H7 (cell line): ENCODE measurements at regions not wholly inside any gene's neighbourhood (a gene's known extent, or its start where the extent isn't known, plus 50 kb on each side); places are given as distances from the start of the nearest gene placed in this dataset.
"Not testable (repeated sequence)": the region's sequence is repeated elsewhere in the genome, so short reads cannot be mapped to it uniquely, and the experiment has no call there.

Source experiments
- DNase-seq: peaks from one replicate; pipeline ENCODE4 v3.0.0; 2012
- H3K27me3 ChIP-seq: 2 replicates; pipeline ENCODE4 v1.6.0; 2011; ENCODE audit warnings: mild to moderate bottlenecking, low read length; ENCODE audit not compliant: control insufficient read depth, insufficient read depth
- H3K36me3 ChIP-seq: replicated peaks from 2 replicates; pipeline ENCODE4 v1.5.1; 2011; ENCODE audit warnings: low read length; ENCODE audit not compliant: control insufficient read depth, insufficient read depth
- H3K4me3 ChIP-seq: 2 replicates; pipeline ENCODE4 v1.5.1; 2011; ENCODE audit warnings: low read depth, mild to moderate bottlenecking, control low read depth, low read length, moderate library complexity; ENCODE audit not compliant: insufficient read depth

DNA sequence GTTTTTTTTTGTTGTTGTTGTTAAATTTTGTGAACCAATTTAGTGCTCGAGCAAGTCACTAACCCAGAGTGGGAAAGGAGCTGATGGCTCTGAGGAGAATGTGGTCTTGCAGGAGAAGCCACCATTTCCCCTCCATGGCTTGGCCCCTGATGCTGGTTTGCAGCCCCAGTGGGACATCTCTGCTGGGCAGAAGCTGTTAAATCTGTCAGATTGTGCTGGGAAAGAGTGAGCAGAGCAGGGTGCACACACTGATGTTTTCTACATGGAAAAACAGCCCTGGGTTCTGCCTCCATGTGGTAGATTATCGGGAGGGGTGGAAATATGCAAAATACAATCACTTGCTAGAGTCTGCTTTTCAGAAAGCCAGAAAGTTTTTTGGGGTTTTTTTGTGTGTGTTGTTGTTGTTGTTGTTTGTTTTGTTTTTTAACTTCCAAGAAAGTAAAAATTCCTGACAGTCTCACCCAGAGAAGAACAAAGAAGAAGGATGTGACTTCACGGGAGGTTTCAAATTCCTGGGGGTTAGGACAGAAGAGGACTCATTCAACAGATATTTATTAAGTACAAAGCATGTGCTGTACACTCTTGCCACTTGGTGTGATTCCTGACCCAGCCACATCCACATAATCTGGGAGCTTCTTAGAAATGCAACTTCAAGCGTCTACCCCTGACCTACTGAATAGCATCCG is 133.7 kb downstream of the FOXB1 start:
- H3K36me3 ChIP-seq = no peaks in the 10 kb centered on the region
- H3K27me3 ChIP-seq = no peaks in the 10 kb centered on the region
- H3K4me3 ChIP-seq = no peak overlapping the region
- DNase-seq = no peak

GRCh38 chr15:60138397-60138968 is 134.4 kb downstream of the FOXB1 start:
- H3K36me3 ChIP-seq = no peaks in the 10 kb centered on the region
- no peak for DNase-seq
- no peaks in the 10 kb centered on the region for H3K27me3 ChIP-seq
- H3K4me3 ChIP-seq = no peak overlapping the region

GRCh38 chr15:60152386-60152785 is 148.3 kb downstream of the FOXB1 start:
- no peaks in the 10 kb centered on the region for H3K27me3 ChIP-seq
- H3K4me3 ChIP-seq = no peak overlapping the region
- no peak for DNase-seq
- H3K36me3 ChIP-seq = no peaks in the 10 kb centered on the region

DNA sequence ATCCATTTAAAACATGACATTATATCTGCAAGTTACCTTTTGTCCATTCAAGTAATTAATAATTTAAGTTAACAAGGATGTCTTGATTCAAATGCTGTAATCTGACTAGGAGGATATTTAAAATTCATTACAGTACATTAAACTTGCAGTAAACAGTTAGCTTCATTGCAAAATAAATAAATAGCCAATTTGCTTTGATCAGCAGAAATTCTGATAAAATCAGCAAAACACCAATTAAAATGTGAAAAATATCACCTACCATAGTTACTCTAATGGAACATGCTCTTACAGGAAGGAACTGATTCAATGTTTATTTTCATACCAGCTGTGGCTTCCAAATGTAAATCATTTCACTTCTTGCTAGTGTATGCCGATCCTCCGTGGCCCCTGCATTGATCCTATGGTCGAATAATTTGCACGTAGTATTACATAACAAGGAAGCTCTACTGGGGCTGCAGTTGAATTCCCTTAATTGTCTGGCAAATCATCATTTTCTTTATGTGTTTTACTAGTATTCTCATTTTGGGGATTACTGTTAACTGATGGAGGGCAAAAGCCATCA is 150.7 kb downstream of the FOXB1 start:
- Histone ChIP-seq H3K27me3 (no peaks in the 10 kb centered on the region), H3K4me3 (no peak overlapping the region), H3K36me3 (no peaks in the 10 kb centered on the region)
- DNase-seq = no peak

DNA sequence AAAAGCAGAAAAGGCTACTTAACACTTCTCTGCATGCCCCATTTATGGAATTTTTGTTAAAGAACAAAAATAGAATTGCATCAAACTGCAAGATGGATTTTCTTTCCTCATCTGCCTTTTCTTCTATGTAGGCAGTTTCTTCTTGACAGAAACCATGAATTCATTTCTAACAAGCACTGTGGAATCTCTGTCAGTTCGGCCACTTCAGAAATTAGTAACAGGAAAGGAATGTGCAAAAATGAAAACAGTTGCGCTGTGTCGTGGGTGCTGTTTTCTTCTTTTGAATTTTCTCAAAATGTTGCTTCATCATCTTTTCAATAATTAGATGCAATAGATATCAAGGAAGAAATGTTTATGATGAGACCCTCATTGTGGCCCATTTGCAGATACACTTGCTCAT is 151.6 kb downstream of the FOXB1 start:
- Histone ChIP-seq H3K4me3 (no peak overlapping the region), H3K27me3 (no peaks in the 10 kb centered on the region), H3K36me3 (no peaks in the 10 kb centered on the region)
- DNase-seq = no peak

DNA sequence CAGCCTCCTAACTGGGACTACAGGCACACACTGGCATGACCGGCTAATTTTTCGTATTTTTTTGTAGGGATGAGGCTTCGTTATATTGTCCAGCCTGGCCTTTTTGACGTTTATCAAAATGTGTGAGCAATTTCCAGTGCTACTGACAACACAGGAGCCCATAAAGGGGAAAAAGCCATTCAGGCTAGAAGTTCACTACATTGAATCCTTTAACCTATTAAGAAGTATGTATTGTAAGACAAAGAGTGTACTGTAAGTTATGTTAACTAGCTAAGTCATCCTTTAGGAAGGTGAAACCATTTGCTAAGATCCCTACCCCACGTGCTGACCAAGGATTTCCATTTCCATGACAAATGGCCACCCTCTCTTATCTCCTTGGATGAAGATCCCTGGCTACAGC is 156.8 kb downstream of the FOXB1 start:
- no peaks in the 10 kb centered on the region for H3K36me3 ChIP-seq
- DNase-seq = peak; percentile 9
- H3K4me3 ChIP-seq = no peak overlapping the region
- no peaks in the 10 kb centered on the region for H3K27me3 ChIP-seq

DNA sequence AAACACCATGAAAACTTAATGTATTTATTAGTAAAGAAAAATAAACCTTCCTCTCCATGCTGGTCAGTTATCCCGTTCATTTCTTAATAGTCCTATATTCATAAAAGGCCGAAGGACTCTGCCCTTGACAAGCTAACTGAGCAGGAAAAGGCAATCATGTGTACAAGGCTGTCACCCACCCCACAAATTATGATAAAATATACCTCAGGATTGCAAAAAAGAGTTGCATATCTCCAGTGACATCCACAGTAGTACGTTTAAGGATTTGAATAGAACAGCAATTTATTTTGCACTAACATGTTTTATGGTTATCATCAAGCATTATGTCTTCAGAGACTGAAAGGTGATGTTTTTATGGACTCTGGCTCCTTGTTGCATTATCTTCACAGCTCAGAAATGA is 157.6 kb downstream of the FOXB1 start:
- DNase-seq = no peak
- no peaks in the 10 kb centered on the region for H3K36me3 ChIP-seq
- no peak overlapping the region for H3K4me3 ChIP-seq

GRCh38 chr15:60162251-60162967 is 158.3 kb downstream of the FOXB1 start:
- no peak for DNase-seq
- H3K36me3 ChIP-seq = no peaks in the 10 kb centered on the region
- H3K27me3 ChIP-seq = no peaks in the 10 kb centered on the region
- H3K4me3 ChIP-seq = no peak overlapping the region

More for the DNA sequence above, 157.6 kb downstream of the FOXB1 start:
- no peaks in the 10 kb centered on the region for H3K27me3 ChIP-seq

- no peak for DNase-seq
- no peak overlapping the region for H3K4me3 ChIP-seq
- no peaks in the 10 kb centered on the region for H3K27me3 ChIP-seq
- H3K36me3 ChIP-seq = no peaks in the 10 kb centered on the region
These were observed 158.9 kb downstream of the FOXB1 start for GRCh38 chr15:60162968-60163355.

DNA sequence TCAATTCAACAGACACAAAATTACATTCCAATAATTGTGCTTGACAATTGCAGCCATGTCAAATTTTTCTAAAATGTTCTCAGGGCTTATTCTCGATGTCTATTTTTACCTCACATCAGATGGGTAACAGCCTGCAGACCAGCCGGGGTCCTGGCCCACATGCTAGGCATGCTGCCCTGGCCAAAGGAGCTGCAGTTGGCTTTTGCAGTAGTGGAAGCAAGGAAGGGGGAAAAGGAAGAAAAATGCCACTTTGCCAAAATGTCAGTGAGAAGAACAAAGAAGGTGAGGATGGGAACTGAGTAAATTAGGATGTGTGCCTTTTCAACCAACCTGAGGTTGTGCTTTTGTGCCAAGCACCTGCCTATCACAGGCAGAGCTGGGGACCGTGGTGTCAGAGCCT is 161.0 kb downstream of the FOXB1 start:
- Histone ChIP-seq H3K27me3 (no peaks in the 10 kb centered on the region), H3K4me3 (no peak overlapping the region), H3K36me3 (no peaks in the 10 kb centered on the region)
- no peak for DNase-seq

DNA sequence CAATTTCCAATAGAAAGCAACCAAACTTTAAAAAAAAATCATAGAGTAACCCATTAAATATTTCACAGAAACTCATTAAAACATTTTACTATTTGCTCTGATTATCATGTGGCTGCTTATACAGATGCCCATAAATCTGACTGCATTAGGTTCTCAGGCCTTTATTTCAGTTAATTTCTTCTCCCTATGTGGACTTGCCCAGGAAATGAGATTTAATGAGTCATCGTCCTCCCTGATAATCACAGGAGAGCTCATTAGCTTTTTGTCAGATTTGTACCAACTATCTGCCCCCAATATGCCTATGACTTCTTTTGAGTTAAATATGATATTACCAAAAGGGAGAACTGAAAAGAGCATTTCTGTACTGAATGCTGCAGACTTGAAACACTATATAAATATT is 168.0 kb downstream of the FOXB1 start:
- Histone ChIP-seq H3K36me3 (no peaks in the 10 kb centered on the region), H3K4me3 (no peak overlapping the region), H3K27me3 (no peaks in the 10 kb centered on the region)
- DNase-seq = no peak

DNA sequence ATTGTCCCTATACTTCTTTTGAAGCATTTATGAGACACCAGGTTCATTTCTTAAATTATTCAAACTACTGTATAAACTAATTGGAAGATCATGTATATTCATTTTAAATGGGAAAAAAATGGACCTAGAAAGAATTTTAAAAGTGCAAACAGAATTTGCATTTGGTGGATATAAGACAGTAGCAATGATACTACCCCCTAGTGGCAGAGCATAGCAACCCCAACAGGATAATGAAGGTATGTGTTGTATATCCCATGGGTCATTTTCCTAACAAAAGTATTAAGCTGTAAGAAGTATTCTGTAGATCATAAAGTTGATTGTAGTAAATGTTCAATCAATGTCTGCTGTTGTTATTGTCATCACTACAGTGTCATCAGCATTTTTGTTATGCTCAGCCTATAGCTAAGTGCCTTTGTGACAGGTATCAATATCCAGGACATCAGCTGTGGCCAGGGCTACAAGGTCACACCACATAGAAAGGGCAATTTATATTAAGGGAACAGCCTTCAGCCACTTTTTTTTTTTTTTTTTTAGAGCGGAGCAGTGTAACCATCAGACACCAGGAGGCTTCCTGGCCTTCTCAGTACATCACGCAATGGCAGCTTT is 175.8 kb downstream of the FOXB1 start:
- H3K36me3 ChIP-seq = no peaks in the 10 kb centered on the region
- H3K4me3 ChIP-seq = no peak overlapping the region
- no peaks in the 10 kb centered on the region for H3K27me3 ChIP-seq
- peak; percentile 11 for DNase-seq

DNA sequence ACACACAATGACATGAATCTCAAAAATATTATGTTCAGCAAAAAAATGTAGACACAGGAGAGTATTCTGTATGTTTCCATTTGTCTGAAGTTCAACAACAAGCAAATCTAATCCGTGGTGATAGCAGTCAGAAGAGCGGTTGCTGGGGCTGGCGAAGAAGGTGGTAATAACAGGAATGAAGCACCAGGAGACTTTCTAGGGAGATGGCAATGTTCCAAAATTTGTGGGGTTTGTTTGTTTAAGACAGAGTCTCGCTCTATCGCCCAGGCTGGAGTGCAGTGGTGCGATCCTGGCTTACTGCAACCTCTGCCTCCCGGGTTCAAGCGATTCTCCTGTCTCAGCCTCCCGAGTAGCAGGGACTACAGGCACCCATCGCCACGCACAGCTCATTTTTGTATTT is 177.8 kb downstream of the FOXB1 start:
- not testable (repeated sequence) for H3K36me3 ChIP-seq, H3K4me3 ChIP-seq, H3K27me3 ChIP-seq, DNase-seq

GRCh38 chr15:60183366-60183765 is 179.3 kb downstream of the FOXB1 start:
- no peak for DNase-seq
- H3K27me3 ChIP-seq = no peaks in the 10 kb centered on the region
- no peaks in the 10 kb centered on the region for H3K36me3 ChIP-seq
- no peak overlapping the region for H3K4me3 ChIP-seq

DNA sequence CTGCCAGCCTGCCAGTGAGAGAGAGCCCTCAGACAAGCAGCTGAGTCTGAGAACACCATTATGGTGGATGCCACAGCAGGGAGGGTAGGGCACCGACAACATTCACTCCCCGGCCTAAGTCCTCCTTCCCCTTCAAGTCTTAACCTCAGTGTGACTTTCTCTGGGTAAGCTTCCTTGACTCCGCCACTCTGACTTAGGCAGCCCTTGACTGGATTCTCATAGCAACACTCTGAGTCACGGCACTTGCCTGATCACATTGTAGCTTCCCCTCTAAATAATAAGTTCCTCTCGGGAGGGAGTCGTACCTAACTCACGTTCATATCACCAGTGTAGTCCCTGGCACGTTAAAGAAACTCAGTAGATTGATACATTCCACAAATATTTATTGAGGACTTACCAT is 180.5 kb downstream of the FOXB1 start:
- no peak for DNase-seq

More for the DNA sequence above, 180.5 kb downstream of the FOXB1 start:
- Histone ChIP-seq H3K27me3 (no peaks in the 10 kb centered on the region), H3K36me3 (no peaks in the 10 kb centered on the region), H3K4me3 (no peak overlapping the region)
